ENCODE measurements at regions not wholly inside any gene's neighbourhood (a gene's known extent, or its start where the extent isn't known, plus 50 kb on each side); places are given as distances from the start of the nearest gene placed in this dataset.
"Not testable (repeated sequence)": the region's sequence is repeated elsewhere in the genome, so short reads cannot be mapped to it uniquely, and the experiment has no call there.

- DNase-seq: no peak
Measured at GRCh38 chr18:56312551-56313335, 325.6 kb downstream of the TXNL1 start.

DNA sequence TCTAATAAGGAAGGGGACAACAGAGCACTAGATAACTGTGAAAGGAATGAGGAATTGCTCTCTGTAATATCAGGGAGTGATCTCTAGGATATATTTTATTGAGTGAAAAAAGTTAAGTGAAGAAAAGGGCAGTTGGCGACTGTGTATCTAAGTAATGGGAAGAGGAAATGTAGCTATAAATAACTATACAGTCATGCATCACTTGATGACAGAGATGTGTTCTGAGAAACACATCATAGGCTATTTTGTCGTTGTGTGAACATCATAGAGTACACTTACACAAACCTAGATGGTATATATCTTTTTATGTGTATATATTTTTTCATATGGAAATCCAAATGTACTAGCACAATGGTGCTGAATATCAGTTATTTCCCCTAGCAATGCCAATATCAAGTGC, 329.3 kb downstream of the TXNL1 start:
- DNase-seq: no peak

GRCh38 chr18:56307354-56308170, 330.8 kb downstream of the TXNL1 start:
- peak; percentile 18 for DNase-seq

DNA sequence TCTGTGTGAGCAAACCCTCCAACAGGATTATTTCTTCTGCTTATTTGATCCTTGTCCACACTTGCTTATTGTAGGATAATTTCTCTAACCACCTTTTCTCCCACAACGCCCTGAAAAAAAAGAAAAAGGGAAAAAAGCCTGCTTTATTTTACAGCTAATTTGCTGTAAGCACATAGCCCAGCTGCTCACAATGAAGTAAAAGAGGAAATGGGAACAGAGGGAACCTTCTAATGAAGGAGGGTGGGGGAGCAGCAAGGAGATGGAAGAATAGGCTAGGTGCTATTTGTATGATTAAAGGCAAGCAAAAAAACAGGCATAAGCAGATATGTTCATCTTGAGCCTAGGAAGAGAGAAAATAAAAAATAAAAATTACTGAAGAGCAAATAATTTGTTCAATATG, 331.6 kb downstream of the TXNL1 start:
- DNase-seq: no peak

DNA sequence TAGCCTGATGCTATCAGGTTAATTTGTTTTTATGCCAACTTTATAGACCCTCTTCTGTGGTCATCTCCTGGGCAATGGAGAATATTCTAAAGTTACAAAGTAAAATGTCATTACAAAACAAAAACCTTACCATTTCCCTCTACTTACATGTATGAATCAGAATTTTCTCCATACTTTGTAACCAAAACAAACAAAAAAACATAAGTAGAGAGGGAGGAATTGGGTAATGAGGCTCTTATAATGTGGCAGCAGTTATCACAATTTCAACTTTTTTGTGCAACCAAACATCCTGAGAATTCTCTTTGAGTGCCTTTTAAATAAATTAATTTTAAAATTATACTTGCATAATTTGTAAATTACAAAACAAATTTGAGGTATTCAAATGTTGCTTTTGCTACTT, 332.8 kb downstream of the TXNL1 start:
- DNase-seq: peak; percentile 18

GRCh38 chr18:56302156-56302555, 336.2 kb downstream of the TXNL1 start:
- no peak for DNase-seq

DNA sequence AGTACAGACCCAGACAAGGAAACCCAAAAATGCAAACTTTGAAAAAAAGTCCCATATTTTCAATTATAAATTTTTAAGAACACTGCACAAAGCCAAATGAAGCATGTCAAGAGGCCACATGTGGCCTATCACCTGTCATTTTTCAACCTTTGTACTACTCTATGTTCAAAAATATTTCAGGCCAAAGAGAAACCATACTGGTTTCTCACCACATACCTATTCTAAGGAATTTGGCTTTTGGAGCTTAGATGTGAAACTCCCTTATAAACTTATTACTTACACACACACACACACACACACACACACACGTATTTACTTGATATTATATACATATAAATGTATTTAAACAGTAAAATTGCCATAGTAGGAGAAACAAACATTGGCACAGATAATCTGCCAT, 338.7 kb downstream of the TXNL1 start:
- DNase-seq: no peak

DNA sequence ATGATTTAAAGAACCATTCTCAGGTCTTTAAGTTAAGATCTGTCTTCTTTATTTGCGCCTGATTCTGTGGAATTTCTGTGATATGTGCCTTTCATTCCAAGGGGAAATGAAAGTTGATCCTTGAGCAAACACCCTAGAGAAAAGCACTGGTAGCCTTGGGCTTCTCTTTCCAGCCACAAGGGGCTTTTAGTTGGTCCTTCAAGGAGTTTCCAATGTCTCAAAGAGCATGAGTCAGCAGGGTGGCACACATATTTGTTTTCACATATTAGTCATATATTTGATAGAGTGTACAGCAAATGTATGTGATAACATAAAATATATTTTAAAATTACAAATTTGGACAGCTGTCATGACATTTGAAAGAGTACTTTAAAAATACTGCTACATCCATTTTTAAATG, 339.5 kb downstream of the TXNL1 start:
- peak; percentile 83 for DNase-seq

GRCh38 chr18:56296381-56296780, 342.0 kb downstream of the TXNL1 start:
- no peak for DNase-seq

- no peak for DNase-seq
Measured at GRCh38 chr18:56294484-56295183, 343.8 kb downstream of the TXNL1 start.

- peak; percentile 26 for DNase-seq
Measured at GRCh38 chr18:56291294-56291693, 347.1 kb downstream of the TXNL1 start.

GRCh38 chr18:56289381-56289780, 349.0 kb downstream of the TXNL1 start:
- no peak for DNase-seq

- peak; percentile 89 for DNase-seq
Measured at GRCh38 chr18:56286775-56287325, 351.5 kb downstream of the TXNL1 start.

GRCh38 chr18:56285387-56286065, 352.9 kb downstream of the TXNL1 start:
- peak; percentile 82 for DNase-seq

DNA sequence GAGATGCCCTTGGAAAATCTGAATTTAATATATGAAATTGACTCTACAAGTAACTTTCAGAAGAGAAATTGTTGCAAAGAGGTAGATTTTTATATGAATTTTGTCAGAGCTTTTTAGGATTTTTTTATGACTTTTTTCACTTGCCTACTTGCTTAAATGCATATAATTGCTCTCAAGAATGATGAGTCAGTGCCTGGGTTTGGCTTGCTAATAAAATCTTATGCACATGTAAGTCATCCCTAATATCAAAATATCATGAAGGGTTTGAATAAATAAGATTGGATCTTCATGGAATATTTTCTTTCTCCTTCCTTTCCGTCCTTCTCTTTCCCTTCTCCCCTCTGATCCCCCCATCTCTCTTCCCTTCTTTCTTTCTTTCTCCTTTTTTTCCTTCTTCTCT, 354.1 kb downstream of the TXNL1 start:
- peak; percentile 52 for DNase-seq

- DNase-seq: peak; percentile 39
Measured at GRCh38 chr18:56283316-56283715, 355.1 kb downstream of the TXNL1 start.

- DNase-seq: no peak
Measured at GRCh38 chr18:56282234-56283104, 355.9 kb downstream of the TXNL1 start.

GRCh38 chr18:56279816-56280215, 358.6 kb downstream of the TXNL1 start:
- not testable (repeated sequence) for DNase-seq

GRCh38 chr18:56278421-56279003, 359.9 kb downstream of the TXNL1 start:
- DNase-seq: no peak

- DNase-seq: no peak
Measured at GRCh38 chr18:56276466-56276865, 361.9 kb downstream of the TXNL1 start.
